ENCODE measurements at regions not wholly inside any gene's neighbourhood (a gene's known extent, or its start where the extent isn't known, plus 50 kb on each side); places are given as distances from the start of the nearest gene placed in this dataset.

- ChIA-PET POLR2A (no interaction called here), CTCF (ENCODE audit: low intra/inter-chr PET ratio, low total read pairs) (no interaction called here)
- WGBS (ENCODE audit: low lambda C conversion rate): 0% methylated on average over 2 of the region's 3 CpGs
- Histone ChIP-seq H3K27me3 (ENCODE audit: control insufficient read depth in 1 of 2, insufficient read depth in 2 of 2, low read length in 2 of 2) (no peaks in the 10 kb centered on the region), H3K4me2 (ENCODE audit: low read depth, low read length) (no peak overlapping the region), H3K9ac (ENCODE audit: insufficient read depth, low read depth, low read length) (no peak overlapping the region), H3K27ac (ENCODE audit: extremely low read length, insufficient read depth, low read length) (no peak overlapping the region), H3K79me2 (ENCODE audit: insufficient read depth, low read length) (no peaks in the 10 kb centered on the region), H2AFZ (ENCODE audit: low read length) (no peak overlapping the region), H3K4me1 (ENCODE audit: insufficient read depth, low read length) (no peaks in the 10 kb centered on the region), H4K20me1 (ENCODE audit: insufficient read depth, low read length) (no peaks in the 10 kb centered on the region), H3K9me3 (ENCODE audit: low read length) (peaks cover 93% of the 10 kb centered on the region), H3K4me3 (replicated peaks in 1 of 3; ENCODE audit: insufficient read depth in 1 of 3, low read depth in 2 of 3, low read length in 3 of 3) (no peak overlapping the region), H3K36me3 (replicated peaks in 1 of 2; ENCODE audit: control insufficient read depth in 1 of 2, insufficient read depth in 2 of 2, low read length in 2 of 2) (no peaks in the 10 kb centered on the region)
- FAIRE-seq: no peak
- TF ChIP-seq GPN1 (CRISPR knock-in tag; IDR thresholded peaks at IDR 0.05; ENCODE audit: borderline replicate concordance) (no peak), HNF1A (IDR thresholded peaks at IDR 0.05; ENCODE audit: low read depth) (no peak), HNF1A (CRISPR knock-in tag; IDR thresholded peaks at IDR 0.05; ENCODE audit: borderline replicate concordance) (no peak), ZNF652 (CRISPR knock-in tag; IDR thresholded peaks at IDR 0.05; ENCODE audit: borderline replicate concordance, low read depth) (no peak), AHR (CRISPR knock-in tag; IDR thresholded peaks at IDR 0.05) (no peak), SKIL (CRISPR knock-in tag; IDR thresholded peaks at IDR 0.05; ENCODE audit: borderline replicate concordance) (no peak), HOXA3 (CRISPR knock-in tag; IDR thresholded peaks at IDR 0.05) (no peak), CBX1 (IDR thresholded peaks at IDR 0.05; ENCODE audit: low read depth) (no peak), ZNF143 (CRISPR knock-in tag; IDR thresholded peaks at IDR 0.05) (no peak), ZNF17 (CRISPR knock-in tag; IDR thresholded peaks at IDR 0.05) (no peak), ZBTB3 (CRISPR knock-in tag; IDR thresholded peaks at IDR 0.05; ENCODE audit: borderline replicate concordance, low read depth) (no peak), ZNF550 (CRISPR knock-in tag; IDR thresholded peaks at IDR 0.05; ENCODE audit: borderline replicate concordance) (no peak)
- BruUV-seq (replicated peaks): no TSS peak
- ATAC-seq: no peak
- DNase-seq (ENCODE audit: low spot score): no peak
- intact Hi-C loops (cut with micrococcal nuclease; ENCODE audit: unreplicated experiment) (no loop called here), in situ Hi-C loops (cut with HindIII; ENCODE audit: extremely low pct_ligation_motif_present, low pct_unique_long_range_greater_than_20kb) (no loop called here)
These were observed 479.4 kb downstream of the NTRK3 start for GRCh38 chr15:87777054-87777561.

Data from HepG2 (cell line).